CD4-positive, alpha-beta T cell (primary cell): ENCODE measurements at regions not wholly inside any gene's neighbourhood (a gene's known extent, or its start where the extent isn't known, plus 50 kb on each side); places are given as distances from the start of the nearest gene placed in this dataset.

Experiments used
- ATAC-seq: fragments of 200-7000 bp; cut with Tn5 transposase; one replicate; pipeline ENCODE4 v1.10.0; 2022; ENCODE audit warnings: mild to moderate bottlenecking; ENCODE audit not compliant: poor library complexity
- CTCF ChIA-PET: fragments of 350-600 bp; sonication (Branson Sonifier 250); formaldehyde crosslinking; loops from one replicate; lab custom pipeline; 2021; ENCODE audit warnings: antibody characterized with exemption, inconsistent platforms; lab: Charles Lee
- POLR2A ChIA-PET: fragments of 350-600 bp; sonication (Branson Sonifier 250); formaldehyde crosslinking; loops from one replicate; lab custom pipeline; 2021; ENCODE audit warnings: antibody characterized with exemption, inconsistent platforms; lab: Charles Lee
- DNase-seq, 14 experiments: peaks; one replicate each; pipeline ENCODE4 v3.0.0-alpha.2; 2013 to 2020; ENCODE audit warnings: mixed read lengths in 2 of 14
- H3K27ac ChIP-seq, 2 donors: one replicate each; pipeline versions ENCODE4 v1.5.1 to v1.7.0; 2013; ENCODE audit warnings: low read length in 2 of 2, low read depth in 1 of 2, mild to moderate bottlenecking in 1 of 2
- H3K27me3 ChIP-seq, 2 experiments: 1 replicate in 1 of 2; 2 replicates in 1 of 2; pipeline versions ENCODE4 v1.6.1 to v1.7.0; 2013; ENCODE audit warnings: low read length in 2 of 2, control low read depth in 1 of 2, mild to moderate bottlenecking in 1 of 2, moderate library complexity in 1 of 2; ENCODE audit not compliant: insufficient read depth in 2 of 2, control insufficient read depth in 1 of 2
- H3K36me3 ChIP-seq: one replicate; pipeline ENCODE4 v1.6.1; 2013; ENCODE audit warnings: low read length, control low read depth; ENCODE audit not compliant: insufficient read depth
- H3K4me1 ChIP-seq: one replicate; pipeline ENCODE4 v1.6.1; 2013; ENCODE audit warnings: low read length, control low read depth; ENCODE audit not compliant: insufficient read depth
- H3K4me3 ChIP-seq: one replicate; pipeline ENCODE4 v1.5.1; 2013; ENCODE audit warnings: mild to moderate bottlenecking, low read length, moderate library complexity
- H3K9me3 ChIP-seq, 2 experiments: 1 replicate in 1 of 2; 2 replicates in 1 of 2; pipeline versions ENCODE4 v1.6.1 to v1.7.0; 2013; ENCODE audit warnings: low read length in 2 of 2, mild to moderate bottlenecking in 2 of 2, control low read depth in 1 of 2, moderate library complexity in 1 of 2; ENCODE audit not compliant: control insufficient read depth in 1 of 2, insufficient read depth in 1 of 2
- H3K27ac Mint-ChIP-seq: one replicate; pipeline ENCODE4 v1.8.0; 2020; ENCODE audit warnings: mixed read lengths
- H3K27me3 Mint-ChIP-seq: one replicate; pipeline ENCODE4 v1.8.0; 2021; ENCODE audit warnings: mixed read lengths
- H3K36me3 Mint-ChIP-seq: one replicate; pipeline ENCODE4 v1.8.0; 2021; ENCODE audit warnings: low read depth, mixed read lengths
- H3K4me1 Mint-ChIP-seq: one replicate; pipeline ENCODE4 v1.8.0; 2021; ENCODE audit warnings: low read depth, mixed read lengths
- H3K4me3 Mint-ChIP-seq: one replicate; pipeline ENCODE4 v1.8.0; 2020; ENCODE audit warnings: mild to moderate bottlenecking, mixed read lengths
- H3K9me3 Mint-ChIP-seq: one replicate; pipeline ENCODE4 v1.8.0; 2020; ENCODE audit warnings: mixed read lengths
- CTCF ChIP-seq: fragments of 200-600 bp; IDR thresholded peaks from one replicate; pipeline ENCODE4 v1.8.0; 2022; ENCODE audit warnings: antibody characterized with exemption, mild to moderate bottlenecking
- intact Hi-C, 2 experiments: fragments of 100-400 bp; cut with DNase I in 1 of 2; cut with micrococcal nuclease in 1 of 2; formaldehyde crosslinking; loops; one replicate each; pipeline versions ENCODE4 v1.15.1 to v1.9.0; 2023 to 2025; cut with DNase I, micrococcal nuclease

GRCh38 chr2:46837112-46837454, 78.5 kb downstream of the MCFD2 start:
- Histone ChIP-seq H3K4me3 (no peak overlapping the region), H3K27me3 (no peaks in the 10 kb centered on the region), H3K36me3 (no peaks in the 10 kb centered on the region), H3K27ac (no peak overlapping the region), H3K4me1 (no peaks in the 10 kb centered on the region), H3K9me3 (no peaks in the 10 kb centered on the region)
- Mint-ChIP-seq H3K27me3 (no peaks in the 10 kb centered on the region), H3K9me3 (no peaks in the 10 kb centered on the region), H3K4me1 (no peaks in the 10 kb centered on the region), H3K4me3 (no peak overlapping the region), H3K27ac (no peak overlapping the region), H3K36me3 (no peaks in the 10 kb centered on the region)
- intact Hi-C loops, result no loop called here
- no peak for ATAC-seq
- no peak for DNase-seq
- no peak for TF ChIP-seq CTCF
- ChIA-PET POLR2A (no interaction called here), CTCF (no interaction called here)

GRCh38 chr2:46836295-46837111, 79.1 kb downstream of the MCFD2 start:
- no peaks in the 10 kb centered on the region for H3K9me3 Mint-ChIP-seq
- Histone ChIP-seq H3K27ac (no peak overlapping the region), H3K4me3 (no peak overlapping the region), H3K27me3 (no peaks in the 10 kb centered on the region), H3K9me3 (no peaks in the 10 kb centered on the region), H3K4me1 (no peaks in the 10 kb centered on the region), H3K36me3 (no peaks in the 10 kb centered on the region)
- no peak overlapping the region for H3K4me3 Mint-ChIP-seq
- no peaks in the 10 kb centered on the region for H3K4me1 Mint-ChIP-seq
- H3K27me3 Mint-ChIP-seq, result no peaks in the 10 kb centered on the region
- no peak for TF ChIP-seq CTCF
- H3K36me3 Mint-ChIP-seq, result no peaks in the 10 kb centered on the region
- DNase-seq (no peak), ATAC-seq (no peak)
- intact Hi-C loops, result no loop called here
- H3K27ac Mint-ChIP-seq, result no peak overlapping the region
- ChIA-PET POLR2A (no interaction called here), CTCF (no interaction called here)

- Mint-ChIP-seq H3K4me3 (no peak overlapping the region), H3K27ac (no peak overlapping the region), H3K9me3 (no peaks in the 10 kb centered on the region), H3K27me3 (no peaks in the 10 kb centered on the region), H3K4me1 (no peaks in the 10 kb centered on the region), H3K36me3 (no peaks in the 10 kb centered on the region)
- no peaks in the 10 kb centered on the region for H3K36me3 ChIP-seq
- no peak overlapping the region for H3K4me3 ChIP-seq
- no peak for DNase-seq
- H3K4me1 ChIP-seq, result no peaks in the 10 kb centered on the region
- H3K27me3 ChIP-seq, result no peaks in the 10 kb centered on the region
- ChIA-PET CTCF (no interaction called here), POLR2A (no interaction called here)
- intact Hi-C loops, result no loop called here
- no peak for ATAC-seq
- TF ChIP-seq CTCF, result no peak
- H3K27ac ChIP-seq, result no peak overlapping the region
- H3K9me3 ChIP-seq, result no peaks in the 10 kb centered on the region
Observed at GRCh38 chr2:46835520-46835919, 80.1 kb downstream of the MCFD2 start.
